Esophagus muscularis mucosa (tissue), 3 donors: ENCODE measurements at regions not wholly inside any gene's neighbourhood (a gene's known extent, or its start where the extent isn't known, plus 50 kb on each side); places are given as distances from the start of the nearest gene placed in this dataset.
"Not testable (repeated sequence)": the region's sequence is repeated elsewhere in the genome, so short reads cannot be mapped to it uniquely, and the experiment has no call there.

ENCODE experiments used
- POLR2AphosphoS5 ChIP-seq, 2 donors: sonication (generic); formaldehyde crosslinking; IDR thresholded peaks; one replicate each; pipeline ENCODE4 v1.6.1; 2017; ENCODE audit warnings: antibody characterized with exemption in 2 of 2
- TF ChIP-seq, protein P1 (sequence below), 3 experiments: fragments of 200-600 bp in 2 of 3; fragments of 450-650 bp in 1 of 3; sonication (generic) in 2 of 3; IDR thresholded peaks; one replicate each; pipeline ENCODE4 v1.5.1; 2017 to 2019; ENCODE audit warnings: antibody characterized with exemption in 3 of 3, mild to moderate bottlenecking in 2 of 3, moderate library complexity in 1 of 3

DNA sequence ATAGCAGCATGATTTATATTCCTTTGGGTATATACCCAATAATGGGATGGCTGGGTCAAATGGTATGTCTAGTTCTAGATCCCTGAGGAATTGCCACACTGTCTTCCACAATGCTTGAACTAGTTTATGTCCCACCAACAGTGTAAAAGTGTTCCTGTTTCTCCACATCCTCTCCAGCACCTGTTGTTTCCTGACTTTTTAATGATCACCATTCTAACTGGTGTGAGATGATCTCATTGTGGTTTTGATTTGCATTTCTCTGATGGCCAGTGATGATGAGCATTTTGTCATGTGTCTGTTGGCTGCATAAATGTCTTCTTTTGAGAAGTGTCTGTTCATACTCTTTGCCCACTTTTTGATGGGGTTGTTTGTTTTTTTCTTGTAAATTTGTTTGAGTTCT lies 54.0 kb upstream of the GPR89A start:
- TF ChIP-seq, protein P1, sequence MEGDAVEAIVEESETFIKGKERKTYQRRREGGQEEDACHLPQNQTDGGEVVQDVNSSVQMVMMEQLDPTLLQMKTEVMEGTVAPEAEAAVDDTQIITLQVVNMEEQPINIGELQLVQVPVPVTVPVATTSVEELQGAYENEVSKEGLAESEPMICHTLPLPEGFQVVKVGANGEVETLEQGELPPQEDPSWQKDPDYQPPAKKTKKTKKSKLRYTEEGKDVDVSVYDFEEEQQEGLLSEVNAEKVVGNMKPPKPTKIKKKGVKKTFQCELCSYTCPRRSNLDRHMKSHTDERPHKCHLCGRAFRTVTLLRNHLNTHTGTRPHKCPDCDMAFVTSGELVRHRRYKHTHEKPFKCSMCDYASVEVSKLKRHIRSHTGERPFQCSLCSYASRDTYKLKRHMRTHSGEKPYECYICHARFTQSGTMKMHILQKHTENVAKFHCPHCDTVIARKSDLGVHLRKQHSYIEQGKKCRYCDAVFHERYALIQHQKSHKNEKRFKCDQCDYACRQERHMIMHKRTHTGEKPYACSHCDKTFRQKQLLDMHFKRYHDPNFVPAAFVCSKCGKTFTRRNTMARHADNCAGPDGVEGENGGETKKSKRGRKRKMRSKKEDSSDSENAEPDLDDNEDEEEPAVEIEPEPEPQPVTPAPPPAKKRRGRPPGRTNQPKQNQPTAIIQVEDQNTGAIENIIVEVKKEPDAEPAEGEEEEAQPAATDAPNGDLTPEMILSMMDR (IDR thresholded peaks at IDR 0.05): not testable (repeated sequence)
- not testable (repeated sequence) for TF ChIP-seq POLR2AphosphoS5 (IDR thresholded peaks at IDR 0.05)
